Vagina (tissue), 2 donors: ENCODE measurements at regions not wholly inside any gene's neighbourhood (a gene's known extent, or its start where the extent isn't known, plus 50 kb on each side); places are given as distances from the start of the nearest gene placed in this dataset.

Experiments used
- CTCF ChIP-seq, 3 experiments: fragments of 450-650 bp in 2 of 3; fragments of 200-600 bp in 1 of 3; sonication (generic) in 1 of 3; IDR thresholded peaks; one replicate each; pipeline ENCODE4 v1.5.1; 2017 to 2019; ENCODE audit warnings: antibody characterized with exemption in 3 of 3, mild to moderate bottlenecking in 2 of 3, moderate library complexity in 2 of 3
- POLR2A ChIP-seq, 2 donors: fragments of 450-650 bp; IDR thresholded peaks; one replicate each; pipeline ENCODE4 v1.6.1; 2017; ENCODE audit warnings: antibody characterized with exemption in 2 of 2, mild to moderate bottlenecking in 2 of 2, moderate library complexity in 2 of 2

- no peak for TF ChIP-seq CTCF (IDR thresholded peaks at IDR 0.05)
- TF ChIP-seq POLR2A (IDR thresholded peaks at IDR 0.05) = no peak
Observed at GRCh38 chr12:58104351-58104755, 163.0 kb downstream of the ATP23 start.
